ENCODE measurements at regions not wholly inside any gene's neighbourhood (a gene's known extent, or its start where the extent isn't known, plus 50 kb on each side); places are given as distances from the start of the nearest gene placed in this dataset.

DNA sequence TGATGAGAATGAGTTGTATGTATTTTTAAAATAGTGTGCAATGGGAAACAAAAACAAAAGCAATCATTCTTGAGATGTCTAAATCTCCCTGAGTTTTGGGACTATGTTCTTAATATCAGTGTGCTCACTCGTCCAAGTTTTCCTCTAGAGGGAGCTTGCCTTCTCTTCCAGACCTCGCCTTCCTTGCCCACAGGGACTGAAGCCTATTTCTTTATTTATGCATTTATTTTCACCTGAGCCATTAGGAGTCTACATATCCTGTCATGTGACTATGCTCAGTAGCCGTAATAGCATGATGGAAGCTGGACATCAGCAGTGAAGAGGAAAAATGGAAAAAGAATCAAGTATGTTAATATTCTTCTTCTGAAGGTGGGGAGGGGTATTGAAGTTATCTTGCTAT lies 131.2 kb downstream of the SH3BGRL2 start:
- TF ChIP-seq, protein P1, sequence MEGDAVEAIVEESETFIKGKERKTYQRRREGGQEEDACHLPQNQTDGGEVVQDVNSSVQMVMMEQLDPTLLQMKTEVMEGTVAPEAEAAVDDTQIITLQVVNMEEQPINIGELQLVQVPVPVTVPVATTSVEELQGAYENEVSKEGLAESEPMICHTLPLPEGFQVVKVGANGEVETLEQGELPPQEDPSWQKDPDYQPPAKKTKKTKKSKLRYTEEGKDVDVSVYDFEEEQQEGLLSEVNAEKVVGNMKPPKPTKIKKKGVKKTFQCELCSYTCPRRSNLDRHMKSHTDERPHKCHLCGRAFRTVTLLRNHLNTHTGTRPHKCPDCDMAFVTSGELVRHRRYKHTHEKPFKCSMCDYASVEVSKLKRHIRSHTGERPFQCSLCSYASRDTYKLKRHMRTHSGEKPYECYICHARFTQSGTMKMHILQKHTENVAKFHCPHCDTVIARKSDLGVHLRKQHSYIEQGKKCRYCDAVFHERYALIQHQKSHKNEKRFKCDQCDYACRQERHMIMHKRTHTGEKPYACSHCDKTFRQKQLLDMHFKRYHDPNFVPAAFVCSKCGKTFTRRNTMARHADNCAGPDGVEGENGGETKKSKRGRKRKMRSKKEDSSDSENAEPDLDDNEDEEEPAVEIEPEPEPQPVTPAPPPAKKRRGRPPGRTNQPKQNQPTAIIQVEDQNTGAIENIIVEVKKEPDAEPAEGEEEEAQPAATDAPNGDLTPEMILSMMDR (IDR thresholded peaks at IDR 0.05; ENCODE audit: insufficient read depth, low read depth, low read length) = no peak
- no peak for TF ChIP-seq EZH2 (IDR thresholded peaks at IDR 0.05; ENCODE audit: insufficient read depth, low read length)

All from astrocyte (in vitro differentiated cells and primary cell).